SK-N-SH (cell line): ENCODE measurements at regions not wholly inside any gene's neighbourhood (a gene's known extent, or its start where the extent isn't known, plus 50 kb on each side); places are given as distances from the start of the nearest gene placed in this dataset.

Experiments
- CTCF ChIA-PET: fragments of 300-600, 350-600 bp; formaldehyde crosslinking; extraction: SDS; loops from one replicate; lab custom pipeline; 2021; lab: Yijun Ruan, JAX
- POLR2A ChIA-PET: fragments of 350-600 bp; sonication (Branson Sonifier 250); formaldehyde crosslinking; extraction: SDS; loops from one replicate; lab custom pipeline; 2020; ENCODE audit warnings: antibody characterized with exemption, inconsistent platforms; lab: Yijun Ruan, JAX
- DNase-seq: peaks from one replicate; pipeline ENCODE4 v3.0.0; 2012
- H2AFZ ChIP-seq: fragments of 200-600 bp; sonication (generic); 2 replicates; pipeline ENCODE4 v1.8.1; 2016; ENCODE audit warnings: antibody characterized with exemption, mild to moderate bottlenecking, low read depth
- H3F3A ChIP-seq: fragments of 200-600 bp; sonication (generic); replicated peaks from 2 replicates; pipeline ENCODE3; 2016; ENCODE audit warnings: antibody characterized with exemption, mild to moderate bottlenecking; ENCODE audit not compliant: insufficient read depth
- H3K27ac ChIP-seq, 2 experiments: fragments of 200-500 bp in 1 of 2; fragments of 200-600 bp in 1 of 2; sonication (Bioruptor generic) in 1 of 2; sonication (generic), shearing (Covaris generic) in 1 of 2; 2 replicates each; pipeline versions ENCODE4 v1.5.1 to v1.6.1; 2014 to 2016; ENCODE audit warnings: low read depth in 2 of 2, inconsistent platforms in 1 of 2, low read length in 1 of 2, mild to moderate bottlenecking in 1 of 2, mixed read lengths in 1 of 2
- H3K27me3 ChIP-seq: fragments of 200-600 bp; sonication (generic), shearing (Covaris generic); 2 replicates; pipeline ENCODE4 v1.6.1; 2016; ENCODE audit warnings: mixed run types; ENCODE audit not compliant: insufficient read depth
- H3K36me3 ChIP-seq, 2 experiments: fragments of 200-500 bp in 1 of 2; fragments of 200-600 bp in 1 of 2; sonication (Bioruptor generic) in 1 of 2; sonication (generic) in 1 of 2; replicated peaks in 1 of 2; 2 replicates each; pipeline versions ENCODE3 to v1.5.1; 2014 to 2016; ENCODE audit warnings: low read length in 1 of 2, mild to moderate bottlenecking in 1 of 2; ENCODE audit not compliant: insufficient read depth in 2 of 2, control insufficient read depth in 1 of 2
- H3K4me1 ChIP-seq, 2 experiments: fragments of 200-500 bp in 1 of 2; fragments of 200-600 bp in 1 of 2; sonication (Bioruptor generic) in 1 of 2; sonication (generic), shearing (Covaris generic) in 1 of 2; 2 replicates each; pipeline versions ENCODE4 v1.5.1 to v1.6.1; 2014 to 2016; ENCODE audit warnings: low read depth in 1 of 2, low read length in 1 of 2, mixed run types in 1 of 2; ENCODE audit not compliant: insufficient read depth in 2 of 2, control insufficient read depth in 1 of 2
- H3K4me2 ChIP-seq: fragments of 200-600 bp; sonication (generic), shearing (Covaris generic); 2 replicates; pipeline ENCODE4 v1.6.1; 2017; ENCODE audit warnings: mixed run types
- H3K4me3 ChIP-seq, 2 experiments: fragments of 200-500 bp in 1 of 2; fragments of 200-600 bp in 1 of 2; sonication (Bioruptor generic) in 1 of 2; sonication (generic), shearing (Covaris generic) in 1 of 2; 2 replicates each; pipeline versions ENCODE4 v1.5.1 to v1.8.1; 2014 to 2016; ENCODE audit warnings: low read depth in 2 of 2, inconsistent platforms in 1 of 2, low read length in 1 of 2, mild to moderate bottlenecking in 1 of 2, mixed read lengths in 1 of 2, moderate library complexity in 1 of 2
- H3K79me2 ChIP-seq: fragments of 200-600 bp; sonication (generic); 2 replicates; pipeline ENCODE4 v1.8.1; 2017; ENCODE audit warnings: mild to moderate bottlenecking; ENCODE audit not compliant: insufficient read depth
- H3K9ac ChIP-seq: fragments of 200-600 bp; sonication (generic); 2 replicates; pipeline ENCODE4 v1.6.1; 2017; ENCODE audit warnings: mixed run types
- H3K9me2 ChIP-seq: fragments of 200-600 bp; sonication (generic); 2 replicates; pipeline ENCODE4 v1.6.1; 2017; ENCODE audit warnings: mixed run types
- H3K9me3 ChIP-seq: fragments of 200-600 bp; sonication (generic); 2 replicates; pipeline ENCODE4 v1.6.1; 2017; ENCODE audit warnings: mixed run types, mild to moderate bottlenecking, moderate library complexity
- H4K20me1 ChIP-seq: fragments of 200-600 bp; sonication (generic); 2 replicates; pipeline ENCODE4 v1.6.1; 2017; ENCODE audit warnings: mild to moderate bottlenecking, mixed run types; ENCODE audit not compliant: insufficient read depth
- CHD2 ChIP-seq: fragments of 150-350 bp; IDR thresholded peaks from 2 replicates; pipeline ENCODE4 v1.6.1; 2018; ENCODE audit warnings: low read length; ENCODE audit not compliant: partially characterized antibody
- ELF1 ChIP-seq: IDR thresholded peaks from 2 replicates; pipeline ENCODE4 v1.4.0; 2012
- EP300 ChIP-seq, 2 experiments: IDR thresholded peaks; 2 replicates each; pipeline versions ENCODE4 v1.4.0 to v1.6.1; 2012; ENCODE audit warnings: borderline replicate concordance in 1 of 2, low read depth in 1 of 2, low read length in 1 of 2
- FOXJ3 ChIP-seq: sonication (generic); formaldehyde crosslinking; IDR thresholded peaks from 2 replicates; pipeline ENCODE4 v1.5.1; 2020; ENCODE audit warnings: mild to moderate bottlenecking, missing genetic modification reagents
- FOXM1 ChIP-seq: IDR thresholded peaks from 2 replicates; pipeline ENCODE4 v1.4.0; 2012; ENCODE audit warnings: low read depth, mild to moderate bottlenecking
- GATA2 ChIP-seq: sonication (generic); formaldehyde crosslinking; IDR thresholded peaks from 2 replicates; pipeline ENCODE4 v1.5.0; 2020; ENCODE audit warnings: mild to moderate bottlenecking, missing genetic modification reagents
- JUND ChIP-seq: IDR thresholded peaks from 2 replicates; pipeline ENCODE4 v1.4.0; 2012
- MEF2A ChIP-seq: IDR thresholded peaks from 2 replicates; pipeline ENCODE4 v1.4.0; 2012; ENCODE audit warnings: low read depth, borderline replicate concordance
- NRF1 ChIP-seq: IDR thresholded peaks from 2 replicates; pipeline ENCODE4 v1.6.1; 2012; ENCODE audit warnings: low read depth, mild to moderate bottlenecking, low read length
- POLR2AphosphoS5 ChIP-seq: IDR thresholded peaks from 2 replicates; pipeline ENCODE4 v1.6.1; 2012; ENCODE audit warnings: low read depth, low read length
- RAD21 ChIP-seq: IDR thresholded peaks from 2 replicates; pipeline ENCODE4 v1.6.1; 2012; ENCODE audit warnings: mild to moderate bottlenecking, low read length
- SIN3A ChIP-seq: IDR thresholded peaks from 2 replicates; pipeline ENCODE4 v1.6.1; 2012; ENCODE audit warnings: low read depth, mild to moderate bottlenecking, low read length, moderate library complexity, borderline replicate concordance
- TCF12 ChIP-seq: IDR thresholded peaks from 2 replicates; pipeline ENCODE4 v1.4.0; 2012
- WGBS: methylation state at CpG from one replicate; pipeline ENCODE4 v1.1.6; 2017; ENCODE audit warnings: low lambda C conversion rate; 5-methylcytosine and 5-hydroxymethylcytosine counted together
- TF ChIP-seq, protein P1 (sequence below): fragments of 200-600 bp; sonication (generic); IDR thresholded peaks from 2 replicates; pipeline ENCODE4 v1.6.1; 2017; ENCODE audit warnings: antibody characterized with exemption, mild to moderate bottlenecking, moderate library complexity
- TF ChIP-seq, protein P2 (sequence below): fragments of 150-350 bp; IDR thresholded peaks from 2 replicates; pipeline ENCODE4 v1.6.1; 2016; ENCODE audit warnings: mild to moderate bottlenecking, low read depth, low read length
- TF ChIP-seq, protein P3 (sequence below): fragments of 150-350 bp; IDR thresholded peaks from 2 replicates; pipeline ENCODE4 v1.6.1; 2017; ENCODE audit warnings: antibody characterized with exemption, low read length, low read depth, borderline replicate concordance
- TF ChIP-seq, protein P4 (sequence below): IDR thresholded peaks from 2 replicates; pipeline ENCODE4; 2012
- TF ChIP-seq, protein P5 (sequence below): IDR thresholded peaks from 2 replicates; pipeline ENCODE4 v1.4.0; 2012; ENCODE audit warnings: low read depth
- TF ChIP-seq, protein P6 (sequence below): IDR thresholded peaks from 2 replicates; pipeline ENCODE4 v1.4.0; 2012; ENCODE audit warnings: low read depth, borderline replicate concordance
- TF ChIP-seq, protein P7 (sequence below): IDR thresholded peaks from 2 replicates; pipeline ENCODE4 v1.6.1; 2012; ENCODE audit warnings: mild to moderate bottlenecking, low read depth, low read length, moderate library complexity

DNA sequence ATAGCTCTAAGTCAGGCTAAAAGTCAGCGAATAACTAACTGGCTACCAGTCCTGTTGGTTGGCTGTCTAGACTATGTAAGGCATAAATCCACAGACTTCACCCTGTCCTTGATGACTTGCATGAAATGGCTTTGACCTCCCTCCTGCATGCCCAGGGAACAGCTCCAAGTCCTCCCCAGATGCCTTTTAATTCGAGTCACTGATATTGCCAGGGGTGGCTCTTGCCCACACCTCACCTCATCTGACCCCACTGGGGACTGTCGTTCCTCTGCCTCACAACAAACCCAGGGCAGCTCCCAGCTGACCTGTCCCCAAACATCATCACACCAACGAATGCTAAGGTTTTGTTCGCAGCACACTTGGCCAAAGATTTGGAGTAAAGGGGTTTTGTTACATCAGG, 396.0 kb upstream of the ID2 start (continued):
- TF ChIP-seq, protein P1, sequence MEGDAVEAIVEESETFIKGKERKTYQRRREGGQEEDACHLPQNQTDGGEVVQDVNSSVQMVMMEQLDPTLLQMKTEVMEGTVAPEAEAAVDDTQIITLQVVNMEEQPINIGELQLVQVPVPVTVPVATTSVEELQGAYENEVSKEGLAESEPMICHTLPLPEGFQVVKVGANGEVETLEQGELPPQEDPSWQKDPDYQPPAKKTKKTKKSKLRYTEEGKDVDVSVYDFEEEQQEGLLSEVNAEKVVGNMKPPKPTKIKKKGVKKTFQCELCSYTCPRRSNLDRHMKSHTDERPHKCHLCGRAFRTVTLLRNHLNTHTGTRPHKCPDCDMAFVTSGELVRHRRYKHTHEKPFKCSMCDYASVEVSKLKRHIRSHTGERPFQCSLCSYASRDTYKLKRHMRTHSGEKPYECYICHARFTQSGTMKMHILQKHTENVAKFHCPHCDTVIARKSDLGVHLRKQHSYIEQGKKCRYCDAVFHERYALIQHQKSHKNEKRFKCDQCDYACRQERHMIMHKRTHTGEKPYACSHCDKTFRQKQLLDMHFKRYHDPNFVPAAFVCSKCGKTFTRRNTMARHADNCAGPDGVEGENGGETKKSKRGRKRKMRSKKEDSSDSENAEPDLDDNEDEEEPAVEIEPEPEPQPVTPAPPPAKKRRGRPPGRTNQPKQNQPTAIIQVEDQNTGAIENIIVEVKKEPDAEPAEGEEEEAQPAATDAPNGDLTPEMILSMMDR: no peak

DNA sequence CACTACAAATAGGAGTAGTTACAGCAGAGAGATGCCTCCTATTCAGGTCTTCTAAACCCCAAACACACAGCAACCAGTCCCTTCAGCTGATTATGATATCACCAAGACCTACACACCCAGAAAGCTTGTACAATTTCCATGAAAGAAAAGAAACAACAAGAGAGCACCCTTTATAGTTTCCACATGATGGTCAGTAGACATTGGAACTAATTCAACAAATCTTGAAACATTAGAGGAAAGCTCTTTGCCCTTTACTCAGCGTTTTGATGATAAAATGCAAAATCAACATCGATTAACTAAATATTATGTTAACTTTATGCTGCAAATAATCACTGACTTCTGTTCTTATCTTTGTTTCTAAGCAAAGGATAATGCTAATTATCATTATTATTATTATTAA, 393.6 kb upstream of the ID2 start:
- Histone ChIP-seq H4K20me1 (no peaks in the 10 kb centered on the region), H3K27me3 (no peaks in the 10 kb centered on the region), H3K4me1 (peaks cover 0 to 4% of the 10 kb centered on the region in 2 experiments; a peak in 2 of 4 replicates), H3F3A (no peaks in the 10 kb centered on the region), H3K9me2 (no peaks in the 10 kb centered on the region), H3K36me3 (no peaks in the 10 kb centered on the region), H3K4me3 (no peak overlapping the region), H3K9ac (no peak overlapping the region), H3K79me2 (no peaks in the 10 kb centered on the region), H2AFZ (no peak overlapping the region), H3K9me3 (no peaks in the 10 kb centered on the region), H3K27ac (no peak overlapping the region), H3K4me2 (no peak overlapping the region)
- TF ChIP-seq POLR2AphosphoS5 (no peak), FOXJ3 (CRISPR knock-in tag) (no peak), RAD21 (no peak), MEF2A (no peak), ELF1 (no peak), GATA2 (CRISPR knock-in tag) (no peak), EP300 (IDR thresholded peaks at IDR 0.05; ENCODE audit: borderline replicate concordance in 1 of 2, low read depth in 1 of 2, low read length in 1 of 2) (no peak), NRF1 (no peak), CHD2 (no peak), SIN3A (no peak), FOXM1 (no peak), TCF12 (no peak), JUND (no peak)
- TF ChIP-seq, protein P2, sequence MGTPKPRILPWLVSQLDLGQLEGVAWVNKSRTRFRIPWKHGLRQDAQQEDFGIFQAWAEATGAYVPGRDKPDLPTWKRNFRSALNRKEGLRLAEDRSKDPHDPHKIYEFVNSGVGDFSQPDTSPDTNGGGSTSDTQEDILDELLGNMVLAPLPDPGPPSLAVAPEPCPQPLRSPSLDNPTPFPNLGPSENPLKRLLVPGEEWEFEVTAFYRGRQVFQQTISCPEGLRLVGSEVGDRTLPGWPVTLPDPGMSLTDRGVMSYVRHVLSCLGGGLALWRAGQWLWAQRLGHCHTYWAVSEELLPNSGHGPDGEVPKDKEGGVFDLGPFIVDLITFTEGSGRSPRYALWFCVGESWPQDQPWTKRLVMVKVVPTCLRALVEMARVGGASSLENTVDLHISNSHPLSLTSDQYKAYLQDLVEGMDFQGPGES: no peak
- TF ChIP-seq, protein P3, sequence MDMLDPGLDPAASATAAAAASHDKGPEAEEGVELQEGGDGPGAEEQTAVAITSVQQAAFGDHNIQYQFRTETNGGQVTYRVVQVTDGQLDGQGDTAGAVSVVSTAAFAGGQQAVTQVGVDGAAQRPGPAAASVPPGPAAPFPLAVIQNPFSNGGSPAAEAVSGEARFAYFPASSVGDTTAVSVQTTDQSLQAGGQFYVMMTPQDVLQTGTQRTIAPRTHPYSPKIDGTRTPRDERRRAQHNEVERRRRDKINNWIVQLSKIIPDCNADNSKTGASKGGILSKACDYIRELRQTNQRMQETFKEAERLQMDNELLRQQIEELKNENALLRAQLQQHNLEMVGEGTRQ: no peak
- TF ChIP-seq, protein P4, sequence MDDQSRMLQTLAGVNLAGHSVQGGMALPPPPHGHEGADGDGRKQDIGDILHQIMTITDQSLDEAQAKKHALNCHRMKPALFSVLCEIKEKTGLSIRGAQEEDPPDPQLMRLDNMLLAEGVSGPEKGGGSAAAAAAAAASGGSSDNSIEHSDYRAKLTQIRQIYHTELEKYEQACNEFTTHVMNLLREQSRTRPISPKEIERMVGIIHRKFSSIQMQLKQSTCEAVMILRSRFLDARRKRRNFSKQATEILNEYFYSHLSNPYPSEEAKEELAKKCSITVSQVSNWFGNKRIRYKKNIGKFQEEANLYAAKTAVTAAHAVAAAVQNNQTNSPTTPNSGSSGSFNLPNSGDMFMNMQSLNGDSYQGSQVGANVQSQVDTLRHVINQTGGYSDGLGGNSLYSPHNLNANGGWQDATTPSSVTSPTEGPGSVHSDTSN: no peak
- TF ChIP-seq, protein P5, sequence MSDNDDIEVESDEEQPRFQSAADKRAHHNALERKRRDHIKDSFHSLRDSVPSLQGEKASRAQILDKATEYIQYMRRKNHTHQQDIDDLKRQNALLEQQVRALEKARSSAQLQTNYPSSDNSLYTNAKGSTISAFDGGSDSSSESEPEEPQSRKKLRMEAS: no peak
- TF ChIP-seq, protein P6, sequence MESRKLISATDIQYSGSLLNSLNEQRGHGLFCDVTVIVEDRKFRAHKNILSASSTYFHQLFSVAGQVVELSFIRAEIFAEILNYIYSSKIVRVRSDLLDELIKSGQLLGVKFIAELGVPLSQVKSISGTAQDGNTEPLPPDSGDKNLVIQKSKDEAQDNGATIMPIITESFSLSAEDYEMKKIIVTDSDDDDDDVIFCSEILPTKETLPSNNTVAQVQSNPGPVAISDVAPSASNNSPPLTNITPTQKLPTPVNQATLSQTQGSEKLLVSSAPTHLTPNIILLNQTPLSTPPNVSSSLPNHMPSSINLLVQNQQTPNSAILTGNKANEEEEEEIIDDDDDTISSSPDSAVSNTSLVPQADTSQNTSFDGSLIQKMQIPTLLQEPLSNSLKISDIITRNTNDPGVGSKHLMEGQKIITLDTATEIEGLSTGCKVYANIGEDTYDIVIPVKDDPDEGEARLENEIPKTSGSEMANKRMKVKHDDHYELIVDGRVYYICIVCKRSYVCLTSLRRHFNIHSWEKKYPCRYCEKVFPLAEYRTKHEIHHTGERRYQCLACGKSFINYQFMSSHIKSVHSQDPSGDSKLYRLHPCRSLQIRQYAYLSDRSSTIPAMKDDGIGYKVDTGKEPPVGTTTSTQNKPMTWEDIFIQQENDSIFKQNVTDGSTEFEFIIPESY: no peak
- TF ChIP-seq, protein P7, sequence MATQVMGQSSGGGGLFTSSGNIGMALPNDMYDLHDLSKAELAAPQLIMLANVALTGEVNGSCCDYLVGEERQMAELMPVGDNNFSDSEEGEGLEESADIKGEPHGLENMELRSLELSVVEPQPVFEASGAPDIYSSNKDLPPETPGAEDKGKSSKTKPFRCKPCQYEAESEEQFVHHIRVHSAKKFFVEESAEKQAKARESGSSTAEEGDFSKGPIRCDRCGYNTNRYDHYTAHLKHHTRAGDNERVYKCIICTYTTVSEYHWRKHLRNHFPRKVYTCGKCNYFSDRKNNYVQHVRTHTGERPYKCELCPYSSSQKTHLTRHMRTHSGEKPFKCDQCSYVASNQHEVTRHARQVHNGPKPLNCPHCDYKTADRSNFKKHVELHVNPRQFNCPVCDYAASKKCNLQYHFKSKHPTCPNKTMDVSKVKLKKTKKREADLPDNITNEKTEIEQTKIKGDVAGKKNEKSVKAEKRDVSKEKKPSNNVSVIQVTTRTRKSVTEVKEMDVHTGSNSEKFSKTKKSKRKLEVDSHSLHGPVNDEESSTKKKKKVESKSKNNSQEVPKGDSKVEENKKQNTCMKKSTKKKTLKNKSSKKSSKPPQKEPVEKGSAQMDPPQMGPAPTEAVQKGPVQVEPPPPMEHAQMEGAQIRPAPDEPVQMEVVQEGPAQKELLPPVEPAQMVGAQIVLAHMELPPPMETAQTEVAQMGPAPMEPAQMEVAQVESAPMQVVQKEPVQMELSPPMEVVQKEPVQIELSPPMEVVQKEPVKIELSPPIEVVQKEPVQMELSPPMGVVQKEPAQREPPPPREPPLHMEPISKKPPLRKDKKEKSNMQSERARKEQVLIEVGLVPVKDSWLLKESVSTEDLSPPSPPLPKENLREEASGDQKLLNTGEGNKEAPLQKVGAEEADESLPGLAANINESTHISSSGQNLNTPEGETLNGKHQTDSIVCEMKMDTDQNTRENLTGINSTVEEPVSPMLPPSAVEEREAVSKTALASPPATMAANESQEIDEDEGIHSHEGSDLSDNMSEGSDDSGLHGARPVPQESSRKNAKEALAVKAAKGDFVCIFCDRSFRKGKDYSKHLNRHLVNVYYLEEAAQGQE: no peak
- WGBS: 56% methylated on average over 2 of the region's 2 CpGs
- ChIA-PET CTCF (interaction anchor here (0.5 to 2.2 kb wide), 4 partner anchors 13 to 779 kb away, joined by 3 to 6 read pairs (median 4); no protein-coding TSS in a partner anchor), POLR2A (no interaction called here)
- DNase-seq: no peak
